ENCODE measurements at regions not wholly inside any gene's neighbourhood (a gene's known extent, or its start where the extent isn't known, plus 50 kb on each side); places are given as distances from the start of the nearest gene placed in this dataset.

- intact Hi-C loops (cut with micrococcal nuclease) = no loop called here
- H3K27me3 ChIP-seq (ENCODE audit: control insufficient read depth in 2 of 2, insufficient read depth in 2 of 2, low read length in 2 of 2) = peaks cover 0 to 4% of the 10 kb centered on the region in 2 experiments
- POLR2A ChIA-PET = no interaction called here
These were observed 226.0 kb downstream of the TFCP2L1 start for GRCh38 chr2:121058852-121059558.

More at GRCh38 chr2:121058852-121059558, 226.0 kb downstream of the TFCP2L1 start:
- no peak overlapping the region for H3K9ac ChIP-seq (replicated peaks; ENCODE audit: extremely low read depth, insufficient read depth, low read length)
- no peak for TF ChIP-seq CTCF (IDR thresholded peaks at IDR 0.05; ENCODE audit: extremely low read depth in 1 of 2, insufficient read depth in 1 of 2, low read depth in 1 of 2, low read length in 2 of 2)
- no peak for TF ChIP-seq JUN (IDR thresholded peaks at IDR 0.05; ENCODE audit: borderline replicate concordance, insufficient read depth, insufficient read length, low read depth)
- TF ChIP-seq POLR2AphosphoS5 (IDR thresholded peaks at IDR 0.05; ENCODE audit: insufficient read depth, low read depth, low read length) = no peak
- no peak for TF ChIP-seq MYC (IDR thresholded peaks at IDR 0.05; ENCODE audit: low read depth, low read length)
- TF ChIP-seq POLR2A (IDR thresholded peaks at IDR 0.05; ENCODE audit: low read depth, low read length) = no peak
- no peak for TF ChIP-seq MAX (IDR thresholded peaks at IDR 0.05; ENCODE audit: insufficient read depth, insufficient read length)
- no peak for TF ChIP-seq EZH2 (IDR thresholded peaks at IDR 0.05; ENCODE audit: borderline replicate concordance, low read depth, low read length, severe bottlenecking)
- no peak for TF ChIP-seq GATA2 (IDR thresholded peaks at IDR 0.05; ENCODE audit: insufficient read depth, insufficient read length, low read depth, low read length)
- no peak for TF ChIP-seq FOS (IDR thresholded peaks at IDR 0.05; ENCODE audit: borderline replicate concordance, insufficient read depth, low read length)
- no peak overlapping the region for H3K4me3 ChIP-seq (replicated peaks in 1 of 3; ENCODE audit: insufficient read depth in 1 of 3, low read depth in 1 of 3, low read length in 3 of 3)
- no peaks in the 10 kb centered on the region for H3K4me1 ChIP-seq (ENCODE audit: control insufficient read depth, extremely low read depth, insufficient read depth, low read length)
- dilution Hi-C loops (cut with MboI; ENCODE audit: extremely low pct_ligation_motif_present, low sequenced_read_pairs) = no loop called here
- no peaks in the 10 kb centered on the region for H4K20me1 ChIP-seq (replicated peaks; ENCODE audit: control insufficient read depth, extremely low read depth, insufficient read depth, low read length)
- no peak overlapping the region for H2AFZ ChIP-seq (ENCODE audit: low read depth, low read length)
- H3K27ac ChIP-seq (ENCODE audit: insufficient read depth, low read depth, low read length) = no peak overlapping the region
- no peaks in the 10 kb centered on the region for H3K9me3 ChIP-seq (replicated peaks; ENCODE audit: control insufficient read depth, insufficient read depth, low read length)
- FAIRE-seq (no peak), DNase-seq (ENCODE audit: low read depth, low spot score) (no peak)
- H3K9me1 ChIP-seq (replicated peaks; ENCODE audit: control insufficient read depth, extremely low read depth, insufficient read depth, low read length) = no peaks in the 10 kb centered on the region
- CTCF ChIA-PET = interaction anchor here (0.8 to 1.5 kb wide), 2 partner anchors 9 to 12 kb away, joined by 4 read pairs; no protein-coding TSS in a partner anchor
- H3K36me3 ChIP-seq (ENCODE audit: control insufficient read depth in 2 of 2, extremely low read depth in 1 of 2, insufficient read depth in 2 of 2, low read length in 2 of 2) = no peaks in the 10 kb centered on the region
- BruUV-seq (replicated peaks) = no TSS peak
- no peaks in the 10 kb centered on the region for H3K79me2 ChIP-seq (ENCODE audit: control insufficient read depth, insufficient read depth, low read length)
- no peak overlapping the region for H3K4me2 ChIP-seq (ENCODE audit: insufficient read depth, low read length)
